Activated naive CD4-positive, alpha-beta T cell treated with anti-CD3 and anti-CD28 coated beads, Interleukin-2, amount 50 U/mL, for 24 hours (primary cell): ENCODE measurements at regions not wholly inside any gene's neighbourhood (a gene's known extent, or its start where the extent isn't known, plus 50 kb on each side); places are given as distances from the start of the nearest gene placed in this dataset.

ENCODE experiments used
- H3K27ac Mint-ChIP-seq: one replicate; pipeline ENCODE4 v1.8.0; 2021; ENCODE audit warnings: mild to moderate bottlenecking, mixed read lengths
- H3K27me3 Mint-ChIP-seq: one replicate; pipeline ENCODE4 v1.8.0; 2021; ENCODE audit warnings: mixed read lengths
- H3K36me3 Mint-ChIP-seq: one replicate; pipeline ENCODE4 v1.8.0; 2021; ENCODE audit warnings: mixed read lengths
- H3K4me1 Mint-ChIP-seq: one replicate; pipeline ENCODE4 v1.8.0; 2021; ENCODE audit warnings: mixed read lengths
- H3K4me3 Mint-ChIP-seq: one replicate; pipeline ENCODE4 v1.8.0; 2021; ENCODE audit warnings: mild to moderate bottlenecking, mixed read lengths
- H3K9me3 Mint-ChIP-seq: one replicate; pipeline ENCODE4 v1.8.0; 2021; ENCODE audit warnings: mixed read lengths

GRCh38 chr5:173798127-173798810 is 89.9 kb upstream of the CPEB4 start:
- Mint-ChIP-seq H3K9me3 (no peaks in the 10 kb centered on the region), H3K36me3 (no peaks in the 10 kb centered on the region), H3K4me3 (no peak overlapping the region), H3K27me3 (no peaks in the 10 kb centered on the region), H3K27ac (no peak overlapping the region), H3K4me1 (no peaks in the 10 kb centered on the region)

- H3K27me3 Mint-ChIP-seq = no peaks in the 10 kb centered on the region
- no peaks in the 10 kb centered on the region for H3K4me1 Mint-ChIP-seq
- H3K4me3 Mint-ChIP-seq = no peak overlapping the region
- H3K36me3 Mint-ChIP-seq = no peaks in the 10 kb centered on the region
- H3K27ac Mint-ChIP-seq = no peak overlapping the region
- no peaks in the 10 kb centered on the region for H3K9me3 Mint-ChIP-seq
These were observed 87.8 kb upstream of the CPEB4 start for GRCh38 chr5:173800340-173800739.

GRCh38 chr5:173801006-173801405 is 87.1 kb upstream of the CPEB4 start:
- no peaks in the 10 kb centered on the region for H3K36me3 Mint-ChIP-seq
- H3K27ac Mint-ChIP-seq = no peak overlapping the region
- no peaks in the 10 kb centered on the region for H3K9me3 Mint-ChIP-seq
- no peaks in the 10 kb centered on the region for H3K4me1 Mint-ChIP-seq
- no peak overlapping the region for H3K4me3 Mint-ChIP-seq
- H3K27me3 Mint-ChIP-seq = no peaks in the 10 kb centered on the region

DNA sequence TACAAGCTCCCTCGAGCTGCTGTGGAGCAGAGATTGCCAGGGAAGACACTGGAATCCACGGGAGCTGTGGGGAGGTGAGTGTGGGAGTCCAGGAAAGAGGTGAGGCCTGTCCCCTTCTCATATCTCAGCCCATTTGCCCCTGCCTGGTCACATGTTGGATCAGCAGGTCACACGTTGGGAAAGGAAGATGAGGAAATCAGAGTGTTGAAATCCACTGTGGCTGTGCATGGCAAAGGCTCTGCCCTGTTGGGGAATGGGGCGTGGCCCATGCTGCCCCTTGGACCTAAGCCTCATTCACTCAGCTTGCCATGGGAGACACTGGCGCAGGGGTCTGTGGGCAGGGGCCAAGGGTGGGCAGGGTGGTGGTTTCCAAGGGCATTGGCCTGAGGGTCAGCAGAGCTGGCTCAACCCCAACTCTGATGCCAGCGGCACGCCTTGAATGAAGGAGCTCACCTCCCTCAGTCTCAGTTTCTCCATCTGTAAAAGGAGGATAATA is 85.4 kb upstream of the CPEB4 start:
- Mint-ChIP-seq H3K4me3 (no peak overlapping the region), H3K36me3 (no peaks in the 10 kb centered on the region), H3K9me3 (no peaks in the 10 kb centered on the region), H3K27ac (no peak overlapping the region), H3K4me1 (no peaks in the 10 kb centered on the region), H3K27me3 (no peaks in the 10 kb centered on the region)

DNA sequence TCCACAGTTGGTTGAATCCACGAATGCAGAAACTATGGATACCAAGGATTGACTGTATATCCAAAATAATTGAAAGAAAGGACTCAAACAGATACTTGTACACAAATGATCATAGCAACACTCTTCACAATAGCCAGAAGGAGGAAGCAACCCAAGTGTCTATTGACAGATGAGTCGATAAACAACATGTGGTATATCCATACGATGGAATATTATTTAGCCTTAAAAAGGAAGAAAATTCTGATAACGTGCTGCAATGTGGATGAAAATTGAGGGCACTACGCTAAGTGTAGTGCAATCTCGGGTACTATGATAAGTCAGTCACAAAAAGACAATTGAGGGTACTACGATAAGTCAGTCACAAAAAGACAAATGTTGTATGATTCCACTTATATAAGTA is 83.6 kb upstream of the CPEB4 start:
- H3K4me1 Mint-ChIP-seq = no peaks in the 10 kb centered on the region
- H3K27ac Mint-ChIP-seq = no peak overlapping the region
- no peak overlapping the region for H3K4me3 Mint-ChIP-seq
- H3K27me3 Mint-ChIP-seq = no peaks in the 10 kb centered on the region
- H3K9me3 Mint-ChIP-seq = no peaks in the 10 kb centered on the region
- H3K36me3 Mint-ChIP-seq = no peaks in the 10 kb centered on the region

- Mint-ChIP-seq H3K9me3 (no peaks in the 10 kb centered on the region), H3K36me3 (no peaks in the 10 kb centered on the region), H3K4me1 (no peaks in the 10 kb centered on the region), H3K27me3 (no peaks in the 10 kb centered on the region), H3K4me3 (no peak overlapping the region), H3K27ac (no peak overlapping the region)
These were observed 81.7 kb upstream of the CPEB4 start for GRCh38 chr5:173806270-173807035.

- H3K27me3 Mint-ChIP-seq = no peaks in the 10 kb centered on the region
- H3K4me3 Mint-ChIP-seq = no peak overlapping the region
- H3K36me3 Mint-ChIP-seq = no peaks in the 10 kb centered on the region
- H3K27ac Mint-ChIP-seq = no peak overlapping the region
- H3K4me1 Mint-ChIP-seq = no peaks in the 10 kb centered on the region
- no peaks in the 10 kb centered on the region for H3K9me3 Mint-ChIP-seq
These were observed 80.9 kb upstream of the CPEB4 start for GRCh38 chr5:173807181-173807655.

DNA sequence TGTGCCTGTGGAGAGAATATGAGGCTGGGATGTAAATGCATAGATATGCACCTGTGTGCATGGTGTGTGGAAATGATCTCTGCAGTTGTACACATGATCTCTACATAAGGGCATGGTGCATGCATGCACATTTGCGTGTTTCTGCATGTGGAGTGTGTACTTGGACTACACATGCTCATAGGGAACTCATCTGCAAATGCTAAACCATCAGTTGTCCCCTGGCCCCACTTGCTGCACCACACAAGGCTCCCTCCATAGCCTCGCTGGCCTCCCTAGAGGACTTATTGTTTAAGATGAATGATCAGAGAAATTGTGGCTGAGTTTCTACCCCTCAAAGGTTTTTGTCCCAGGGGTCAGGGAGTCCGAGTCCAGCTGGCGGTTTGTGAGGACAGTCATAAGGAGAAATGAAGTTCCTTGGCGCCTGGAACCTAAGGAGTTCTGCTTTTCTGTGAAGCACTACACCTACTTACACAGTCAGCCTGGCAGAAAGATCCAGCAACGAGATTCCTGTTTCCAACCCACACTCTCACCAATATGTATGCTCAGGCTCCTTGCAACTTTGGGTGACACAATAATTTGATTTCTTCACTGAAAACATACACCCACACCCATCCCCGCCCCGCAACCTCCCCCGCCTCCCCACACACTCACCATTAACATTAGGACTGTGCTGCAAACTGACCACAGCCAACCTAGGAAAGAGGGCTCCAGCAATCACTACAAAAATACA is 79.9 kb upstream of the CPEB4 start:
- Mint-ChIP-seq H3K27me3 (no peaks in the 10 kb centered on the region), H3K4me1 (no peaks in the 10 kb centered on the region)

DNA sequence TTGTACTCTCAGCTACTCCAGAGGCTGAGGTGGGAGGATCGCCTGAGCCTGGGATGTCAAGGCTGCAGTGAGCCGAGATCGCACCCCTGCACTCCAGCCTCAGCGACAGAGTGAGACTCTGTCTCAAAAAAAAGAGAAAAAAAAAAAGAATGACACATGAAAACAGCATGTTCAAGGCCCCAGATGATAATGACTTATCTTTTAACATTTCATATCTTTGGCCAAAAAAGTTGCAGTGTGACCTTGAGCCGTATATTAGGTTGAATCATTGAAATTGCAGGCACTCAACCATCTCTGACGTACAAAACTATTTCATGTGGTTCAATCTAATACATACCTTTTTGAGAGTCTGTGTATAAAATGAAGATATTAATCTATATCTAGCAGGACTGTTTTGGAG is 79.1 kb upstream of the CPEB4 start:
- Mint-ChIP-seq H3K4me3 (no peak overlapping the region), H3K27ac (no peak overlapping the region), H3K27me3 (no peaks in the 10 kb centered on the region), H3K9me3 (no peaks in the 10 kb centered on the region), H3K36me3 (no peaks in the 10 kb centered on the region), H3K4me1 (no peaks in the 10 kb centered on the region)

More for the DNA sequence above, 79.9 kb upstream of the CPEB4 start:
- Mint-ChIP-seq H3K36me3 (no peaks in the 10 kb centered on the region), H3K9me3 (no peaks in the 10 kb centered on the region), H3K27ac (no peak overlapping the region), H3K4me3 (no peak overlapping the region)

GRCh38 chr5:173812811-173813550 is 75.2 kb upstream of the CPEB4 start:
- Mint-ChIP-seq H3K4me1 (no peaks in the 10 kb centered on the region), H3K4me3 (no peak overlapping the region), H3K36me3 (no peaks in the 10 kb centered on the region), H3K27me3 (peaks cover 2% of the 10 kb centered on the region), H3K27ac (no peak overlapping the region), H3K9me3 (no peaks in the 10 kb centered on the region)

DNA sequence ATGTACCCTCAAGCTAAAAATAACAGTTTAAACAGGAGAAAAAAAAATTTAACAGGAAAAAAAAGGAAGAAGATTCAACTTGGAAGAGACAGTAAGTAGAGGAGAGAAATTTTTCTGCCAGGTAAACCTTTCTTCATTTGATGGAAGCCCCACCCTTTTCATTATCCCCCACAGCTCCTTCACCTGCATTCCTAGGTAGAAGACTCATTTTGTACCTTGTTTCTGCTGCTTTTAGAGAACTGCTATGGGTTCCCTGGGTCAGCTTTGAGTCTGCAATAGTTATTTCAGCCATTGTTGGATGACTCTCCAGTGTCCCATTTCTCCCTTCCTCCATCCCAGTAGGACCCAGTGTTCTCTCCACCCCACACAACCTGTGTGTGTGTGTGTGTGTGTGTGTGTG is 74.1 kb upstream of the CPEB4 start:
- Mint-ChIP-seq H3K27ac (no peak overlapping the region), H3K9me3 (no peaks in the 10 kb centered on the region), H3K4me3 (no peak overlapping the region), H3K4me1 (no peaks in the 10 kb centered on the region), H3K27me3 (peaks cover 2% of the 10 kb centered on the region), H3K36me3 (peaks cover 2% of the 10 kb centered on the region)

GRCh38 chr5:173815571-173815970 is 72.6 kb upstream of the CPEB4 start:
- H3K36me3 Mint-ChIP-seq = peaks cover 4% of the 10 kb centered on the region
- no peak overlapping the region for H3K27ac Mint-ChIP-seq
- no peaks in the 10 kb centered on the region for H3K9me3 Mint-ChIP-seq
- peaks cover under 1% of the 10 kb centered on the region for H3K4me1 Mint-ChIP-seq
- H3K4me3 Mint-ChIP-seq = no peak overlapping the region
- H3K27me3 Mint-ChIP-seq = peaks cover 2% of the 10 kb centered on the region

- Mint-ChIP-seq H3K27me3 (peaks cover 2% of the 10 kb centered on the region), H3K4me1 (peaks cover 10% of the 10 kb centered on the region), H3K4me3 (no peak overlapping the region), H3K27ac (no peak overlapping the region), H3K36me3 (peaks cover 4% of the 10 kb centered on the region), H3K9me3 (no peaks in the 10 kb centered on the region)
These were observed 71.4 kb upstream of the CPEB4 start for GRCh38 chr5:173816728-173817127.

- Mint-ChIP-seq H3K27ac (no peak overlapping the region), H3K4me3 (no peak overlapping the region), H3K27me3 (peaks cover 2% of the 10 kb centered on the region), H3K4me1 (peaks cover 10% of the 10 kb centered on the region), H3K36me3 (peaks cover 4% of the 10 kb centered on the region), H3K9me3 (no peaks in the 10 kb centered on the region)
These were observed 70.6 kb upstream of the CPEB4 start for GRCh38 chr5:173817561-173817960.

DNA sequence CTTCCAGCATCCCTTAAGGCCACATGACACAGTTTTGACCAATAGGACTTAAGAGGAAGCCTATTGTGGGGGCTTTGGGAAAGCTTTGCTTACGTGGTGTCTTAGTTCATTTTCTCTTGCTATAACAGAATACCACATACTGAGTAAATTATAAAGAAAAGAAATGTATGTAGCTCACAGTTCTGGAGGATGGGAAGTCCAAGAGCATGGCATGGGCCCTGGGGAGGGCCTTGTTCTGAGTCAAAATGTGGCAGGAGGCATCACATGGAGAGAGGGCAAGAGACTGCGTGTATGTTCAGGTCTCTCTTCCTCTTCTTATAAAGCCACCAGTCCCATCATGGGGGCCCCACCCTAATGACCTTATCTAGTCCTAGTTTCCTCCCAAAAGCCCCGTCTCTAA is 68.6 kb upstream of the CPEB4 start:
- Mint-ChIP-seq H3K4me1 (peaks cover 10% of the 10 kb centered on the region), H3K27ac (no peak overlapping the region)

More for the DNA sequence above, 68.6 kb upstream of the CPEB4 start:
- no peak overlapping the region for H3K4me3 Mint-ChIP-seq
- no peaks in the 10 kb centered on the region for H3K9me3 Mint-ChIP-seq
- peaks cover 2% of the 10 kb centered on the region for H3K27me3 Mint-ChIP-seq
- H3K36me3 Mint-ChIP-seq = peaks cover 4% of the 10 kb centered on the region
